BLaER1 (cell line): ENCODE measurements at regions not wholly inside any gene's neighbourhood (a gene's known extent, or its start where the extent isn't known, plus 50 kb on each side); places are given as distances from the start of the nearest gene placed in this dataset.

Experiments
- H3K27ac ChIP-seq: shearing (Covaris generic); formaldehyde crosslinking; 2 replicates; pipeline ENCODE4 v1.8.1; 2022
- H3K27me3 ChIP-seq: shearing (Covaris generic); formaldehyde crosslinking; 2 replicates; pipeline ENCODE4 v1.8.1; 2022
- H3K36me3 ChIP-seq: shearing (Covaris generic); formaldehyde crosslinking; 2 replicates; pipeline ENCODE4 v1.8.1; 2022
- H3K4me1 ChIP-seq: shearing (Covaris generic); formaldehyde crosslinking; 2 replicates; pipeline ENCODE4 v1.8.1; 2022
- H3K4me2 ChIP-seq: shearing (Covaris generic); formaldehyde crosslinking; 2 replicates; pipeline ENCODE4 v1.8.1; 2022
- H3K4me3 ChIP-seq: shearing (Covaris generic); formaldehyde crosslinking; 2 replicates; pipeline ENCODE4 v1.8.1; 2022
- H3K9ac ChIP-seq: shearing (Covaris generic); formaldehyde crosslinking; 2 replicates; pipeline ENCODE4 v1.8.1; 2022
- H3K9me3 ChIP-seq: shearing (Covaris generic); formaldehyde crosslinking; 2 replicates; pipeline ENCODE4 v1.8.1; 2022
- H4K20me1 ChIP-seq: shearing (Covaris generic); formaldehyde crosslinking; 2 replicates; pipeline ENCODE4 v1.8.1; 2022
- Cebpa-rat ChIP-seq: shearing (Covaris generic); IDR thresholded peaks from 2 replicates; pipeline ENCODE4 v1.8.1; 2022

- Histone ChIP-seq H3K27ac (no peak overlapping the region), H3K4me1 (peaks cover 16% of the 10 kb centered on the region), H3K4me2 (no peak overlapping the region), H4K20me1 (no peaks in the 10 kb centered on the region), H3K27me3 (no peaks in the 10 kb centered on the region), H3K36me3 (no peaks in the 10 kb centered on the region), H3K4me3 (no peak overlapping the region), H3K9me3 (no peaks in the 10 kb centered on the region), H3K9ac (no peak overlapping the region)
- no peak for TF ChIP-seq Cebpa-rat
Observed at GRCh38 chr16:86092586-86093480, 193.9 kb downstream of the IRF8 start.

GRCh38 chr16:86093801-86094750 is 195.1 kb downstream of the IRF8 start:
- Histone ChIP-seq H3K27me3 (no peaks in the 10 kb centered on the region), H3K9me3 (no peaks in the 10 kb centered on the region)
- no peak for TF ChIP-seq Cebpa-rat

GRCh38 chr16:86095131-86095752 is 196.3 kb downstream of the IRF8 start:
- Histone ChIP-seq H3K4me1 (peaks cover 9% of the 10 kb centered on the region), H3K9me3 (no peaks in the 10 kb centered on the region), H3K4me3 (no peak overlapping the region), H3K27ac (no peak overlapping the region), H3K27me3 (no peaks in the 10 kb centered on the region), H3K36me3 (no peaks in the 10 kb centered on the region), H3K4me2 (no peak overlapping the region), H4K20me1 (no peaks in the 10 kb centered on the region), H3K9ac (no peak overlapping the region)
- TF ChIP-seq Cebpa-rat = no peak

More at GRCh38 chr16:86093801-86094750, 195.1 kb downstream of the IRF8 start:
- Histone ChIP-seq H3K4me1 (peaks cover 16% of the 10 kb centered on the region), H3K27ac (no peak overlapping the region), H3K36me3 (no peaks in the 10 kb centered on the region), H3K4me2 (no peak overlapping the region), H4K20me1 (no peaks in the 10 kb centered on the region), H3K4me3 (no peak overlapping the region), H3K9ac (no peak overlapping the region)

- no peak for TF ChIP-seq Cebpa-rat
- Histone ChIP-seq H3K9me3 (no peaks in the 10 kb centered on the region), H3K9ac (no peak overlapping the region), H3K27me3 (no peaks in the 10 kb centered on the region), H3K4me2 (no peak overlapping the region), H3K4me3 (no peak overlapping the region), H3K4me1 (peaks cover 9% of the 10 kb centered on the region), H4K20me1 (no peaks in the 10 kb centered on the region), H3K27ac (no peak overlapping the region), H3K36me3 (no peaks in the 10 kb centered on the region)
Observed at GRCh38 chr16:86095906-86096485, 197.0 kb downstream of the IRF8 start.

GRCh38 chr16:86096850-86097249 is 197.9 kb downstream of the IRF8 start:
- Histone ChIP-seq H3K27ac (no peak overlapping the region), H4K20me1 (no peaks in the 10 kb centered on the region), H3K4me1 (peaks cover 9% of the 10 kb centered on the region), H3K9ac (no peak overlapping the region), H3K9me3 (no peaks in the 10 kb centered on the region), H3K36me3 (no peaks in the 10 kb centered on the region), H3K27me3 (no peaks in the 10 kb centered on the region), H3K4me2 (peak overlapping the region; percentile 8; the same call in 1 of the 2 replicates), H3K4me3 (no peak overlapping the region)
- no peak for TF ChIP-seq Cebpa-rat

GRCh38 chr16:86099326-86099725 is 200.4 kb downstream of the IRF8 start:
- Histone ChIP-seq H3K27me3 (no peaks in the 10 kb centered on the region), H3K9me3 (no peaks in the 10 kb centered on the region), H4K20me1 (no peaks in the 10 kb centered on the region), H3K27ac (no peak overlapping the region), H3K4me3 (no peak overlapping the region), H3K9ac (no peak overlapping the region), H3K4me1 (peaks cover 9% of the 10 kb centered on the region), H3K4me2 (no peak overlapping the region), H3K36me3 (no peaks in the 10 kb centered on the region)
- TF ChIP-seq Cebpa-rat = no peak

GRCh38 chr16:86100205-86101136 is 201.5 kb downstream of the IRF8 start:
- Histone ChIP-seq H3K9ac (no peak overlapping the region), H3K4me2 (no peak overlapping the region), H3K27ac (no peak overlapping the region)

GRCh38 chr16:86101137-86101896 is 202.4 kb downstream of the IRF8 start:
- H3K9ac ChIP-seq = no peak overlapping the region
- TF ChIP-seq Cebpa-rat = no peak
- H3K27ac ChIP-seq = no peak overlapping the region
- H3K9me3 ChIP-seq = no peaks in the 10 kb centered on the region; the same call in 1 of the 2 replicates
- no peaks in the 10 kb centered on the region for H3K36me3 ChIP-seq
- no peak overlapping the region for H3K4me3 ChIP-seq
- H3K4me2 ChIP-seq = no peak overlapping the region
- H4K20me1 ChIP-seq = no peaks in the 10 kb centered on the region
- H3K27me3 ChIP-seq = no peaks in the 10 kb centered on the region
- H3K4me1 ChIP-seq = peaks cover 7% of the 10 kb centered on the region

More at GRCh38 chr16:86100205-86101136, 201.5 kb downstream of the IRF8 start:
- no peak overlapping the region for H3K4me3 ChIP-seq
- H3K36me3 ChIP-seq = no peaks in the 10 kb centered on the region
- TF ChIP-seq Cebpa-rat = no peak
- H3K4me1 ChIP-seq = peaks cover 9% of the 10 kb centered on the region
- H4K20me1 ChIP-seq = no peaks in the 10 kb centered on the region
- H3K9me3 ChIP-seq = no peaks in the 10 kb centered on the region
- H3K27me3 ChIP-seq = no peaks in the 10 kb centered on the region
